AG09319 (cell line): ENCODE measurements at regions not wholly inside any gene's neighbourhood (a gene's known extent, or its start where the extent isn't known, plus 50 kb on each side); places are given as distances from the start of the nearest gene placed in this dataset.
"Not testable (repeated sequence)": the region's sequence is repeated elsewhere in the genome, so short reads cannot be mapped to it uniquely, and the experiment has no call there.

ENCODE experiments used
- DNase-seq: peaks from one replicate; pipeline ENCODE4 v3.0.0-alpha.2; 2010; ENCODE audit warnings: low read depth; ENCODE audit errors: extremely low read depth
- TF ChIP-seq, protein P1 (sequence below): IDR thresholded peaks from 2 replicates; pipeline ENCODE4 v1.5.1; 2011; ENCODE audit warnings: low read depth, mild to moderate bottlenecking, inconsistent platforms, low read length, moderate library complexity

DNA sequence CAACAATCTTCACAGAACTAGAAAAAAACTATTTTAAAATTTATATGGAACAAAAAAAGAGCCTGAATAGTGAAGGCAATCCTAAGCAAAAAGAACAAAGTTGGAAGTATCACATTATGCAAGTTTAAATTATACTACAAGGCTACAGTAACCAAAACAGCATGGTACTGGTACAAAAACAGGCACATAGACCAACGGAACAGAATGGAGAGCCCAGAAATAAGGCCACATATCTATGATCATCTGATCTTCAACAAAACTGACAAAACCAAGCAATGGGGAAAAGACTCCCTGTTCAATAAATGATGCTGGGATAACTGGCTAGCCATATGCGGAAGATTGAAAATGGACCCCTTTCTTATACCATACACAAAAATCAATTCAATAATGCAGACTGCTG lies 74.4 kb upstream of the RTN4 start:
- not testable (repeated sequence) for DNase-seq

DNA sequence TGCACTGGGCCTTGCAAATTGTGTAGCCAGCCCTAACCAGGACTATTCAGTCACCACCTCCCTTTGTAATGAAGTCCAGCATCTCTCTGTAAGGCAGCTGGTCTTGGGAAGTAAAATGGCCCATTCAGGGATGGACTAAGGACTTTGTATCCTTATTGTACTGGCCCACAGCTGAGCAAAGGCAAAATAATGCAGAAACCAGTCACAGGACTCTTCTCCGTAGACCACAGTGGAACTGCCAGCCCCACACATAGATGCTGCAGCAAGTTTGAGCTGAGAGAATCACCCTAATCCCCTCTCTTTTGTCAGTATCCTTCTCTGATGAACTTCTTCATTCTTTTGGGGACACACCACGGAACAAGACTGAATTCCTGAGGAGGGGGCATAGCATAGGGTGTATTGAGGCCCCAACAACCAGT lies 73.6 kb upstream of the RTN4 start:
- DNase-seq: no peak
- TF ChIP-seq, protein P1, sequence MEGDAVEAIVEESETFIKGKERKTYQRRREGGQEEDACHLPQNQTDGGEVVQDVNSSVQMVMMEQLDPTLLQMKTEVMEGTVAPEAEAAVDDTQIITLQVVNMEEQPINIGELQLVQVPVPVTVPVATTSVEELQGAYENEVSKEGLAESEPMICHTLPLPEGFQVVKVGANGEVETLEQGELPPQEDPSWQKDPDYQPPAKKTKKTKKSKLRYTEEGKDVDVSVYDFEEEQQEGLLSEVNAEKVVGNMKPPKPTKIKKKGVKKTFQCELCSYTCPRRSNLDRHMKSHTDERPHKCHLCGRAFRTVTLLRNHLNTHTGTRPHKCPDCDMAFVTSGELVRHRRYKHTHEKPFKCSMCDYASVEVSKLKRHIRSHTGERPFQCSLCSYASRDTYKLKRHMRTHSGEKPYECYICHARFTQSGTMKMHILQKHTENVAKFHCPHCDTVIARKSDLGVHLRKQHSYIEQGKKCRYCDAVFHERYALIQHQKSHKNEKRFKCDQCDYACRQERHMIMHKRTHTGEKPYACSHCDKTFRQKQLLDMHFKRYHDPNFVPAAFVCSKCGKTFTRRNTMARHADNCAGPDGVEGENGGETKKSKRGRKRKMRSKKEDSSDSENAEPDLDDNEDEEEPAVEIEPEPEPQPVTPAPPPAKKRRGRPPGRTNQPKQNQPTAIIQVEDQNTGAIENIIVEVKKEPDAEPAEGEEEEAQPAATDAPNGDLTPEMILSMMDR: no peak

DNA sequence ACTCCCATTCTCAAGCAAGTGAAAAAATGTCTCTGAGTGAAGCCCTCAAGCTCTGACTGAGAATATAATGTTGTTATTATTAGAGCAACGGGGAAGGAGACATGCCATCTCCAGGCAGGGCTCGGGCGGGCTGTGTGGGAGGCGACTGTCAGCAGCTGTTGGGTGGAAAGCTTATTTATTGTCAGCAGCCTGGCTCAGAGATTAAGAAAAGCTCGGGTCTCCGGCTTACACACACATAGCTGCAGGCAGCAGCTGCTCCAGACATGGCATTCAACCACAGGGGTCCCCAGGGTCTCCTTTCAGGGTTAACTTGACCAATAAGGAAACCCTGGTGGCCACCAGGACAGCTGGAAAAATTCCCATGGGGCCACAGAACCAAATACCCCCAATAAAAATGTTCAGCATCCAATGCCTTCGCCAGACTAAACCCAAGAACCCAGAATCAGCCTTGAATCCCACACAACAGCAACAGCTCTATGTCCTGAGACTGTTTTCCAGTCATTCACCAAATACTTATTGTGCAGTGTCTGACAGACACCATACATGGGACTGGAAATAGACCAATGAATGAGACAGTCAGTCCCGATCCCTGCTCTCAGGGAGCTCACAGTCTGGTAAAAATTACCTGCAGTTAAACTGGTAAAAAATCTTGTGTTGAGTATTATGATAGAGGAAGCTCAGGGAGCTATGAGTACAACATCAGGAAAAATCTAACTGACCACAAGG lies 70.5 kb upstream of the RTN4 start:
- TF ChIP-seq, protein P1: no peak
- no peak for DNase-seq

DNA sequence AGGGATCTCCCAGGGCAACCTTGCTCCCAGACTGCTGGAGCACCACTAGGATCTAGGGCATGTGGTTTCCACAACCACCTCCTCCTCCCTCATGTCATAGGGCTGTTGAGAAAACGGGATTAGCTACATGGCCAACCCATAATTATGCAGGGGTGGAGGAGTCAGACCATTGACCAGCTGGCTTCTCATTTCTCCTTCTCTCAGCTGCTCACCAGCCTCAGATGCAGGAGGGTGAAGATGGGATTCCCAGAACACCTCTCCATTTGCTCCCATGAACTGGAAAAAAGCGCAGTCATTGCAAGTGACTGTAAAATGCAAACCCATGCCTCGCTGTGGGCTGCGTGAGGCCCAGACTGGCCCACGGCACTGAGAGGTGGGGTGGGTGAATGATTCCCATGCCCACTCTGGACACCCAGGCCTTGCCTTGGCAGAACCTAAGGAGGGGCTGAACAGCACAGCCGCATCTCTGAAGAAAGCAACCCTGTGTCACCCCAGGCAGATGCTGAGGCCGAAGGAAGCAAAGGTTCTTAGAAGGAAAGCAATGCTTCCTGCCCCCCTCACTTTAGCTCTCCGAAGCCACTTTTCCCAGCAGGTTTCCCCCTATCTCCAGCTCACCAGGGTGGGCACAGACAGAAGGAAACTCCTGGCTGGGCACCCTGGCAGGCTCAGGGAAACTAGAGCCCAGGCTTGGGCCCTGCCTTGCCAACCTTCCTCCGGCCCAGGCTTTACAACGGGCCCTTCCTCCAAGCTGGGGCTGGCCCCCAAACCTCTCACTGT lies 69.6 kb upstream of the RTN4 start:
- DNase-seq: no peak
- TF ChIP-seq, protein P1: no peak

DNA sequence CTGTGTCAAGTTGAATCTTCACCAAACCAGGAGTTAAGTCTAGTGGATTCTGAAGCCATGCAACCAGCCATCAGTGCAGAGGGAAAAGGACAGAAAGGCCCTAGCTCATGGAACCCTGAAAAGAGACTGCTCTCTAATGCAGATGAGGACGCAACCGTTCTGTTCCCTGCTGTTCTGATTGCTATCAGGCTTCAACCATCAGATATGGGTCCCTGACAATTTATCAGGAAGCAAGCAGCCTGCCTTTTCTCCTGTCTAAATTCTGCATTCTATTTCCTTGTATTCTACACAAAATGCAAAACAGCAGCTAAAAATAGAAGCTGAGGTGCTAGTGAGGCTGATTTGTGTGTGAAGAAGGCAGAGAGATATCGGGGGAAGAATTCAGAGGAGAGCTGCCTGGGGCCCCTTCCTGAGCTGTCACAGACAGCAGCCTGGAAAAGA lies 68.4 kb upstream of the RTN4 start:
- no peak for DNase-seq
- TF ChIP-seq, protein P1: no peak

DNA sequence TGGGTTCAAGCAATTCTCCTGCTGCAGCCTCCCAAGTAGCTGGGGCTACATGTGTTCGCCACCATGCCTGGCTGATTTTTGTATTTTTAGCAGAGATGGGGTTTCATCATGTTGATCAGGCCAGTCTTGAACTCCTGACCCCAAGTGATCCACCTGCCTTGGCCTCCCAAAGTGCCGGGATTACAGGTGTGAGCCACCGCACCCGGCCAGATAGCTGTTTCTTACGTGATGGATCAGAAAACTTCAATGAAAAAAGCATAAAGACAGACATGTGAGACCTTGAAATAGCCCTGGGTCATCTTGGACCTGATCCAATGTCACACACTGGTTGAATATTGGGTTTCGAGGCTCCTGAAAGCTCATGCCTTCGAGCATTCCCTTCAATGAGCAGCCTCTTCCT lies 66.7 kb upstream of the RTN4 start:
- TF ChIP-seq, protein P1: no peak
- no peak for DNase-seq

DNA sequence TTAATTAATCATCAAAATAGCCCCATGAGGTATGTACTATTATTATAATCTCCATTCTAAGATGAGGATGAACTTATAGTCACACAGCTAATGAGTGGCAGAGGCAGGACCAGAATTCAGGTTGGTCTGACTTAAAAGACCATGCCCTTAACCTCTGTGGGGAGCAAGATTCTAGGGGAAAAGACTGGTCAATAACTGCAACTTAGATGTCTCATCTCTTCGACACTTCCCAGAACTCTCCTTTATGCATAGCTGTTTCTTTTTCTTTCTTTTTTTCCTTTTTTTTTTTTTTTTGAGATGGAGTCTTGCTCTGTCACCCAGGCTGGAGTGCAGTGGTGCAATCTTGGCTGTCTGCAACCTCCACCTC lies 66.3 kb upstream of the RTN4 start:
- no peak for DNase-seq
- TF ChIP-seq, protein P1: no peak
